H1 (cell line): ENCODE measurements at regions not wholly inside any gene's neighbourhood (a gene's known extent, or its start where the extent isn't known, plus 50 kb on each side); places are given as distances from the start of the nearest gene placed in this dataset.

Source experiments
- BRCA1 ChIP-seq: IDR thresholded peaks from 2 replicates; pipeline ENCODE4 v1.6.1; 2012; ENCODE audit warnings: low read depth, low read length, improper control_type of control experiment
- CBX8 ChIP-seq: fragments of 300-800, 300-1000 bp; sonication (generic); IDR thresholded peaks from 2 replicates; pipeline ENCODE4 v1.7.1; 2016; ENCODE audit warnings: low read depth, low read length, borderline replicate concordance
- HDAC6 ChIP-seq: IDR thresholded peaks from one replicate; pipeline ENCODE4 v1.7.1; 2012; ENCODE audit warnings: low read depth, mild to moderate bottlenecking, inconsistent platforms, low read length, moderate library complexity
- TF ChIP-seq, protein P1 (sequence below): IDR thresholded peaks from 2 replicates; pipeline ENCODE4 v1.6.1; 2012; ENCODE audit warnings: inconsistent platforms

GRCh38 chr1:177789956-177790355 is 179.9 kb downstream of the SEC16B start (continued):
- TF ChIP-seq HDAC6, result no peak
- TF ChIP-seq, protein P1, sequence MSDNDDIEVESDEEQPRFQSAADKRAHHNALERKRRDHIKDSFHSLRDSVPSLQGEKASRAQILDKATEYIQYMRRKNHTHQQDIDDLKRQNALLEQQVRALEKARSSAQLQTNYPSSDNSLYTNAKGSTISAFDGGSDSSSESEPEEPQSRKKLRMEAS, result no peak
- no peak for TF ChIP-seq BRCA1
- TF ChIP-seq CBX8, result no peak
